ENCODE measurements at regions not wholly inside any gene's neighbourhood (a gene's known extent, or its start where the extent isn't known, plus 50 kb on each side); places are given as distances from the start of the nearest gene placed in this dataset.

GRCh38 chr1:204751480-204751879 lies 65.9 kb upstream of the LRRN2 start:
- no peak for TF ChIP-seq EZH2phosphoT487 (IDR thresholded peaks at IDR 0.05; ENCODE audit: borderline replicate concordance, low read length)
- no peak for TF ChIP-seq EZH2 (IDR thresholded peaks at IDR 0.05; ENCODE audit: low read length, unreplicated experiment)
